ENCODE measurements at regions not wholly inside any gene's neighbourhood (a gene's known extent, or its start where the extent isn't known, plus 50 kb on each side); places are given as distances from the start of the nearest gene placed in this dataset.

DNA sequence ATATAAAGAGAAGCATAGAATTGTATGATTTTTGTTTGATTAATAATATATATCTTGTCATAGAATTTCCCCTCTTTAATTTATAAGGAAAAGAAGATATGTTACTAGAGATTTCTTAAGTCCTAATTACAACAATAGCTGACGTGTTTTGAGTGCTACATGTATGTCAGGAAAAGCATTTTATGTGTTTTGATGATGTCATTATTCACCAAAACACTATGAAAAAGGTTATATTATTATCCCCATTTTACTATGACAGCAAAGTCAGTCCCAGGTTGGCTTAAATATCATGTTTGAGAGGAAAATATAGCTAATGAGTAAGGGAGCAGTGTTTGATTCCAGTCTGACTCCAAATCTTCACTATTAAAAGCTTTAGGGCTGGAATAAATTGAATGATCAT, 428.4 kb upstream of the GOLIM4 start:
- TF ChIP-seq CTCF (IDR thresholded peaks at IDR 0.05; ENCODE audit: poor library complexity) (no peak), EZH2 (IDR thresholded peaks at IDR 0.05; ENCODE audit: borderline replicate concordance) (no peak), EZH2phosphoT487 (IDR thresholded peaks at IDR 0.05; ENCODE audit: low read depth, severe bottlenecking, unreplicated experiment) (no peak)
